Stomach (tissue), 8 donors: ENCODE measurements at regions not wholly inside any gene's neighbourhood (a gene's known extent, or its start where the extent isn't known, plus 50 kb on each side); places are given as distances from the start of the nearest gene placed in this dataset.

Experiments used
- DNase-seq, 2 donors: peaks; one replicate each; pipeline versions ENCODE4 v3.0.0 to v3.0.0-alpha.2; 2013 to 2019
- H3K27ac ChIP-seq, 5 donors: fragments of 200-600 bp in 4 of 5; sonication (generic) in 4 of 5; one replicate each; pipeline ENCODE4 v1.5.1; 2013 to 2019; ENCODE audit warnings: mild to moderate bottlenecking in 1 of 5, moderate library complexity in 1 of 5
- H3K27me3 ChIP-seq, 3 donors: fragments of 200-600 bp; sonication (generic); one replicate each; pipeline ENCODE4 v1.5.1; 2017 to 2019; ENCODE audit warnings: mixed run types in 1 of 3
- H3K36me3 ChIP-seq, 4 donors: fragments of 200-600 bp; sonication (generic); 1 replicate in 3 of 4; 2 replicates in 1 of 4; pipeline ENCODE4 v1.5.1; 2016 to 2019
- H3K4me1 ChIP-seq, 4 donors: fragments of 200-600 bp; sonication (generic); one replicate each; pipeline ENCODE4 v1.5.1; 2016 to 2019
- H3K4me3 ChIP-seq, 4 donors: fragments of 200-600 bp; sonication (generic) in 3 of 4; one replicate each; pipeline ENCODE4 v1.5.1; 2016 to 2019; ENCODE audit warnings: mild to moderate bottlenecking in 1 of 4
- H3K9me3 ChIP-seq, 4 donors: fragments of 200-600 bp; sonication (generic); one replicate each; pipeline ENCODE4 v1.5.1; 2016 to 2019
- CTCF ChIP-seq, 7 experiments: fragments of 450-650 bp in 4 of 7; fragments of 200-600 bp in 3 of 7; sonication (generic) in 3 of 7; IDR thresholded peaks; one replicate each; pipeline ENCODE4 v1.5.1; 2016 to 2019; ENCODE audit warnings: antibody characterized with exemption in 7 of 7, control low read depth in 2 of 7, mild to moderate bottlenecking in 1 of 7
- EP300 ChIP-seq: sonication (generic); formaldehyde crosslinking; IDR thresholded peaks from one replicate; pipeline ENCODE4 v1.6.1; 2017; ENCODE audit warnings: antibody characterized with exemption
- POLR2A ChIP-seq, 4 donors: fragments of 450-650 bp; IDR thresholded peaks; one replicate each; pipeline ENCODE4 v1.6.1; 2016; ENCODE audit warnings: antibody characterized with exemption in 4 of 4, control low read depth in 2 of 4, mild to moderate bottlenecking in 1 of 4, moderate library complexity in 1 of 4
- POLR2AphosphoS5 ChIP-seq, 3 donors: sonication (generic); formaldehyde crosslinking; IDR thresholded peaks; one replicate each; pipeline ENCODE4 v1.6.1; 2016; ENCODE audit warnings: antibody characterized with exemption in 3 of 3
- WGBS, 5 donors: extraction: QIAGEN DNeasy Blood & Tissue Kit in 3 of 5; methylation state at CpG; one replicate each; pipeline versions ENCODE4 v1.1.5 to v1.1.7; 2013 to 2018; 5-methylcytosine and 5-hydroxymethylcytosine counted together
- intact Hi-C: fragments of 100-400 bp; cut with DNase I; formaldehyde crosslinking; loops from one replicate; pipeline ENCODE4 v1.15.1; 2023; ENCODE audit warnings: low total_unique reads
- donor health status: healthy with polysubstance abuse.
- donor health status: Bipolar disorder and iron deficiency.
- donor health status: healthy.

- Histone ChIP-seq H3K27me3 (no peaks in the 10 kb centered on the region), H3K36me3 (no peaks in the 10 kb centered on the region), H3K4me3 (no peak overlapping the region), H3K27ac (no peak overlapping the region), H3K9me3 (peaks cover 0 to 7% (median 6%) of the 10 kb centered on the region in 4 donors), H3K4me1 (no peaks in the 10 kb centered on the region)
- 29 to 67% (median 36%) methylated on average over 1 of the region's 1 CpG for WGBS, 5 donors
- intact Hi-C loops, result no loop called here
- TF ChIP-seq CTCF (IDR thresholded peaks at IDR 0.05), result no peak
- no peak for TF ChIP-seq EP300
- no peak for TF ChIP-seq POLR2A (IDR thresholded peaks at IDR 0.05)
- TF ChIP-seq POLR2AphosphoS5 (IDR thresholded peaks at IDR 0.05), result no peak
- peak in 1 of 2 donors; percentile 33 for DNase-seq
Observed at GRCh38 chr12:46110223-46110611, 119.8 kb upstream of the SCAF11 start.

- Histone ChIP-seq H3K36me3 (no peaks in the 10 kb centered on the region), H3K27ac (no peak overlapping the region), H3K4me3 (no peak overlapping the region), H3K9me3 (peaks cover 0 to 7% (median 6%) of the 10 kb centered on the region in 4 donors), H3K27me3 (no peaks in the 10 kb centered on the region), H3K4me1 (no peaks in the 10 kb centered on the region)
- intact Hi-C loops, result no loop called here
- 77 to 97% (median 91%) methylated on average over 7 to 9 of the region's 9 CpGs for WGBS, 5 donors
- no peak for DNase-seq
- no peak for TF ChIP-seq CTCF (IDR thresholded peaks at IDR 0.05)
- no peak for TF ChIP-seq POLR2AphosphoS5 (IDR thresholded peaks at IDR 0.05)
- no peak for TF ChIP-seq EP300
- TF ChIP-seq POLR2A (IDR thresholded peaks at IDR 0.05), result no peak
Observed at GRCh38 chr12:46109343-46110222, 119.2 kb upstream of the SCAF11 start.

DNA sequence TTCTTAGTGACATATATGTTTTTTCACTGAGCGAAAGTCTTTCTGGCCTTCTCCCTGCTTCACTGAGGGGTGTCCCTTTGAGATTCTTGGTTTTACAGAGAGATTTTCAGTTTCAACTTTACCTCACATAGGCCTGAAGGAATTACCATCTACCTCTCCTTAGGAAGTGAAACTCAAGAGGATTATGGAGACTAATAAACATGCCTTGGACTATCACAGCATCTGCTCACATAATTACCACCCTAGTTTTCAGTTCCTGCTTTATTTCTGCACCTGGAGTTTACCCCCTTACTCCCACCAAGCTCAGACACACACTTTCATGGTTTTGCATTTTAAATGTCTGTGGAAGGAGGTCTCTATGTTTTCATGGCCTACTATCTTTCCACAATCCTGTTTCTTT, 118.3 kb upstream of the SCAF11 start:
- Histone ChIP-seq H3K27ac (no peak overlapping the region), H3K27me3 (no peaks in the 10 kb centered on the region), H3K36me3 (no peaks in the 10 kb centered on the region), H3K4me1 (no peaks in the 10 kb centered on the region), H3K9me3 (peaks cover 0 to 7% (median 6%) of the 10 kb centered on the region in 4 donors), H3K4me3 (no peak overlapping the region)
- intact Hi-C loops, result no loop called here
- no peak for DNase-seq
- TF ChIP-seq EP300, result no peak
- no peak for TF ChIP-seq CTCF (IDR thresholded peaks at IDR 0.05)
- TF ChIP-seq POLR2AphosphoS5 (IDR thresholded peaks at IDR 0.05), result no peak
- 92 to 100% (median 96%) methylated on average over 1 of the region's 1 CpG for WGBS, 5 donors

GRCh38 chr12:46107591-46107990, 117.2 kb upstream of the SCAF11 start:
- Histone ChIP-seq H3K4me3 (no peak overlapping the region), H3K4me1 (no peaks in the 10 kb centered on the region), H3K27ac (no peak overlapping the region), H3K36me3 (no peaks in the 10 kb centered on the region), H3K27me3 (no peaks in the 10 kb centered on the region), H3K9me3 (peaks cover 0 to 6% (median 4%) of the 10 kb centered on the region in 4 donors)
- intact Hi-C loops, result no loop called here
- no peak for DNase-seq
- WGBS, 5 donors, result 89 to 95% (median 90%) methylated on average over 2 of the region's 2 CpGs
- TF ChIP-seq POLR2AphosphoS5 (IDR thresholded peaks at IDR 0.05), result no peak
- no peak for TF ChIP-seq POLR2A (IDR thresholded peaks at IDR 0.05)
- TF ChIP-seq CTCF (IDR thresholded peaks at IDR 0.05), result no peak
- TF ChIP-seq EP300, result no peak
